Testis (tissue), 2 donors: ENCODE measurements at regions not wholly inside any gene's neighbourhood (a gene's known extent, or its start where the extent isn't known, plus 50 kb on each side); places are given as distances from the start of the nearest gene placed in this dataset.

Source experiments
- CTCF ChIP-seq, 3 experiments: fragments of 450-650 bp in 2 of 3; fragments of 200-600 bp in 1 of 3; sonication (generic) in 1 of 3; IDR thresholded peaks; one replicate each; pipeline ENCODE4 v1.5.1; 2016 to 2019; ENCODE audit warnings: antibody characterized with exemption in 3 of 3, mild to moderate bottlenecking in 2 of 3, moderate library complexity in 1 of 3
- POLR2A ChIP-seq: fragments of 450-650 bp; IDR thresholded peaks from one replicate; pipeline ENCODE4 v1.6.1; 2017; ENCODE audit warnings: antibody characterized with exemption, mild to moderate bottlenecking, moderate library complexity

- no peak for TF ChIP-seq CTCF (IDR thresholded peaks at IDR 0.05)
- no peak for TF ChIP-seq POLR2A
These were observed 440.5 kb upstream of the ADAMTS9 start for GRCh38 chr3:65128346-65128745.
